GM12872 (cell line): ENCODE measurements at regions not wholly inside any gene's neighbourhood (a gene's known extent, or its start where the extent isn't known, plus 50 kb on each side); places are given as distances from the start of the nearest gene placed in this dataset.

Experiments used
- TF ChIP-seq, protein P1 (sequence below): IDR thresholded peaks from 3 replicates; pipeline ENCODE4 v1.5.1; 2011; ENCODE audit warnings: low read depth, mild to moderate bottlenecking, low read length, moderate library complexity; ENCODE audit not compliant: insufficient read depth

DNA sequence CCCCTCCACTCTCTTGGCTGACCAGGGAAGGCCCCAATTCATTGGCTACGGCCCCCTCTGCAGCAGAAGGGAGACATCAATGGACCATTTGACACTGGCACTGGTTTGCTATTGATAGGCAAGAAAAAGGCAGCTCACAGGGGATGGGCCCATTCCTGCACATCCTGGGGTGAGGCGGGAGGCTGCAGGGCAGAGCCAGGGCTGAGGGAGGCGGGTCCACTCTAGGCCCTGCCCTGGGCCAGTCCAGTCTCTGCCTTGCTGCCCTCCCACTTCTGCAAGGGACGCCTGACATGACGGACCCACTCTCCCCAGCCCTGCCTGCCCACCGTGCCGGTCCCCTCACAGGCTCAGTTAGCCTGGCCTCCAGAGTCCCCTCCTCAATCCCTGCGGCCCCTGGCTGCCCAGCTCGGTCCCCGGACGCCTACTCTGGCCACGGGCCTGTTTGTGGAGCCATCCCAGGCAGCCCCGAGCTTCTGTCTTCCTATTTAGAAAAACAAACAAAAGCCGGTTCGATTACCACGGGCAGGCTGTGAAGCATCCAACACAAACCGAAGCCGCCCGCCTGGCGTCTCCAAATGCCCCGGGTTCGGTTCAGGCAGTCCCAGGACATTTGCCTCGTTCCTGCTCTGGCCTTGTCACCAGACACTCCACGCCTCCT is 160.7 kb downstream of the IRX5 start:
- TF ChIP-seq, protein P1, sequence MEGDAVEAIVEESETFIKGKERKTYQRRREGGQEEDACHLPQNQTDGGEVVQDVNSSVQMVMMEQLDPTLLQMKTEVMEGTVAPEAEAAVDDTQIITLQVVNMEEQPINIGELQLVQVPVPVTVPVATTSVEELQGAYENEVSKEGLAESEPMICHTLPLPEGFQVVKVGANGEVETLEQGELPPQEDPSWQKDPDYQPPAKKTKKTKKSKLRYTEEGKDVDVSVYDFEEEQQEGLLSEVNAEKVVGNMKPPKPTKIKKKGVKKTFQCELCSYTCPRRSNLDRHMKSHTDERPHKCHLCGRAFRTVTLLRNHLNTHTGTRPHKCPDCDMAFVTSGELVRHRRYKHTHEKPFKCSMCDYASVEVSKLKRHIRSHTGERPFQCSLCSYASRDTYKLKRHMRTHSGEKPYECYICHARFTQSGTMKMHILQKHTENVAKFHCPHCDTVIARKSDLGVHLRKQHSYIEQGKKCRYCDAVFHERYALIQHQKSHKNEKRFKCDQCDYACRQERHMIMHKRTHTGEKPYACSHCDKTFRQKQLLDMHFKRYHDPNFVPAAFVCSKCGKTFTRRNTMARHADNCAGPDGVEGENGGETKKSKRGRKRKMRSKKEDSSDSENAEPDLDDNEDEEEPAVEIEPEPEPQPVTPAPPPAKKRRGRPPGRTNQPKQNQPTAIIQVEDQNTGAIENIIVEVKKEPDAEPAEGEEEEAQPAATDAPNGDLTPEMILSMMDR: no peak

DNA sequence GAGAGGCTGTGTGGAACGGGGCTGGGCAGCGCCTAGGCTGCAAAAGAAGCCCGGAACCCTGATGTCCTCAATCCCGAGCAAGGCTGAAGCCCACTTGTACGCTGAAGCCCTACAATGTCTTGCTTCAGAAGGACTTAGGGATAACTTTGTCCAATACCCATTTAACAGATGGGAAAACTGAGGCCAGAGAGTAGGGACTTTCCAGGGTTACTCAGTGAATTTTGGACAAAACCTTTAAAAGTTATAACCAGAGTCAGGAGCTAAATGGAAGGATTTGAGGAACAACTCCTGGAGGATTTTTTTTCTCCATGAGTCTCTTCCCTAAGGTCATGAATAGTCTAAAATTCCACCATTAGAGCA is 161.2 kb downstream of the IRX5 start:
- TF ChIP-seq, protein P1: no peak

DNA sequence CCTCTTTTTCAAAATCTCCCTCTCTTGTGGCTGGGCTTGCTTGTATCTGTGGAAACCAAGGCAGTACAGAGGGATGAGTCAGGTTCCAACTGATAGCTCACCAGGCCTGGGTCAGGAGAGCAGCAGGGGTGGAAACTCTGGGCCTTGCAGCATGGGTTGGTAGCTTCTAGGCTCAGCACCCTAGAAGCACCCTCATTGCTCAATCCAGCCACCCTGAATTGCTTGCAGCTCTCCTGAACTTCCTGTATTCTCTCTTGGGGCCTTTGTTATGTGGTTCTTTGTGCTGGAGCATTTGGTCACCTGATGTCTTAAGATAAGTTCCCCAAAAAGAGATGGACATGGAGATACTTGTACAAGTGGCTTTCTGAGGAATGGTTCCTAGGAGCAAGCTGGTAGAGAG is 169.4 kb downstream of the IRX5 start:
- TF ChIP-seq, protein P1: no peak

DNA sequence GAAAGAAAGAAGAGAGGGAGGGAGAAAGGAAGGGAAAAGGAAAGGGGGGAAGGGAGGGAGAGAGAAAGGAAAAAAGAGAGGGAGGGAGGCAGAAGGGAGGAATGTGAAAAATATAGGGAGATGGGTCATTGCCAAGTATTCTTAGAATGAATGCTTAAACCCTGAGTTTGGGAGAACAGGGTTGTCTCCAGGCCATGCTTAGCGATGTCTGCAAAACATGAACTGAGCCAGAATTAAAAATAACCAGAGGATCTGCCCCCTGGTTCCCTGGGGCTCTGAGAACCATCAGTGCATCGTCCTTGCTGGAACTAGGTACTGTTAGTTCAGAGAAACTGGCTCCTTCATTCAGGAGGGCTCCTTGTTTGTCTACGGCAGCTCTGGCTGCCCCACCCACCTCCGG is 170.4 kb downstream of the IRX5 start:
- TF ChIP-seq, protein P1: no peak

DNA sequence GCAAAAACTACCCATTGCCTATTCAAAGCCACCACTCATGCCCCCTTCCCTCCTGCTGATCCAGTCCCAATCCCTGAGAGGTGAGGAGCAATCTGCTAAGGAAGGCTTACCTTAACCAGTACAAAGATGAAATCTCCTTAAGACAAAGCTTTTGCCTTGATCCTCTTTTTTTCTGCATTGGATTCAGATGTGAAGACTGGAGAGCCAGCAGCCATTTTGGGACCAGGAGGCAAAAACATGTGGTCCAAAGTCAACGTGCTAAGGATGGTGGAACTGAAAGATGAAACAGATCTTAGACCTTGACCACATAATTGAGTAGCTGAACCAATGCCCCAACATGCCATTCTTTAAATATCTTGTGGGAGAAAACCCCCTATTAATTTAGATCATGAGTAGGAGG is 171.4 kb downstream of the IRX5 start:
- TF ChIP-seq, protein P1: no peak

DNA sequence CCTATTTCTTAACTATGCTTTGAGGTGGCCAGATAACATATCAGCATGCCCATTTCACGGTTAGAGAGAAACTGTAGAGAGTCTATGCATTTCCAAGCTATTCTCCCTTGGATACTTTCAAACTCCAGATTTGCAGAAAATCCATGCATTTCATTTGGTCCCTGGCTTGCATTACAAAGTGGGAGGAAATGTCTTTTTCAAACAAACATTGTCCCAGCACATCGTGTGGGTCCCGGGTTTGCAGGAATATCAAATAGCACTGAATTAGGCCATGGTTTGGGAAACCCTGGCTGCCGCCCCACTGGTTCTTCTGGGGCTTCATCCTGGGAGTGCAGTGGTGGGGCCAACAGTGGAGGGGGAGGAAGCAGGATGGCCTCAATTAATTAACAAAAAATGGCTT is 171.9 kb downstream of the IRX5 start:
- TF ChIP-seq, protein P1: no peak

DNA sequence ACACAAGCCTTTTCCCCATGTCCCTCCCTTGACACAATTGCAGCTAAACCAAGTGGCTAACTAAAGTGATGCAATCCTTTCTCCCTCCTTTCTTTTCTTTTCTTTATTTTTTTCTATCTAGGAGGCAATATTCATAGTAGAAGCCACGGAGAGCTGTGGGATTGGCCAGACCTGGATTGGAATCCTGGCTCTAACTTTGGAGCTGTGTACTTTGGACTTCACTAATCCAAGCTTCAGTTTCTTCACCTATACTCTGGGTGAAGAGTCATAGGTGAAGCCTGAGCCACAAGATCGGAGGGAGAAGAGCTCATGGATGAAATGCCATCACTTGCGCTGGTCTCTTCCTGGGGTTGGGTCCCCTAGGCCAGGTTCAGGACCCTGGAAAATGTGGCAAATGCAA is 177.2 kb downstream of the IRX5 start:
- TF ChIP-seq, protein P1: no peak
